22Rv1 (cell line): ENCODE measurements at regions not wholly inside any gene's neighbourhood (a gene's known extent, or its start where the extent isn't known, plus 50 kb on each side); places are given as distances from the start of the nearest gene placed in this dataset.

ENCODE experiments used
- CTCF ChIP-seq: fragments of 450-650 bp; IDR thresholded peaks from 2 replicates; pipeline ENCODE4 v1.5.1; 2017; ENCODE audit warnings: mild to moderate bottlenecking
- ZFX ChIP-seq: fragments of 450-650 bp; IDR thresholded peaks from 2 replicates; pipeline ENCODE4 v1.6.1; 2017; ENCODE audit warnings: antibody characterized with exemption, borderline replicate concordance

- TF ChIP-seq CTCF (no peak), ZFX (no peak)
Observed at GRCh38 chr7:20470082-20470481, 139.4 kb downstream of the ITGB8 start.
